ENCODE measurements at regions not wholly inside any gene's neighbourhood (a gene's known extent, or its start where the extent isn't known, plus 50 kb on each side); places are given as distances from the start of the nearest gene placed in this dataset.

DNA sequence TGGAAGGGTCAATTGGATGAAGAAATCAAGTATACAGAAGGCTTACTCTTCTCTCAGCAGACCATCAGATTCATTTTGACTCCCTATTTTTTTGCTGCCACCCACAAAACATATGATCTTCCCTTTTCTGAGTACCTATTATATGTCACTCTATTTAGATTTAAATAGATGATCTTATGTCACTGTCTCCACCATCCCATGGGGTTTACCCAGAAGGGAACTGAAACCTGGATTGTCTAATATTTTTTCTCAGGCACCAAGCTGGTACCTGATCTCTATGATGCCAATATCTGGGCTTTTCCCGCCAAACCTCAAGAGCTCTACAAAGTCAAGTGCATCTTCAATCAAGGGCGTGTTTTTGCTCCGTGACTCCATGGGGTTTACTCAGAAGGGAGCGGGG lies 118.7 kb downstream of the GAS1 start:
- no peak for DNase-seq (ENCODE audit: low spot score)
- ChIA-PET POLR2A (ENCODE audit: low non-redundant PET) (no interaction called here), CTCF (interaction anchor here (1.4 kb wide), 1 partner anchor 33 kb away, joined by 3 read pairs; no protein-coding TSS in a partner anchor)
- H3K27ac ChIP-seq, result no peak overlapping the region
- TF ChIP-seq CTCF (conservative IDR thresholded peaks at IDR 0.05; ENCODE audit: low read depth), result no peak

GRCh38 chr9:86827893-86828292 lies 119.4 kb downstream of the GAS1 start:
- POLR2A ChIA-PET (ENCODE audit: low non-redundant PET), result no interaction called here
- no peak overlapping the region for H3K27ac ChIP-seq
- CTCF ChIA-PET, result interaction anchor here (1.4 kb wide), 1 partner anchor 32 kb away, joined by 3 read pairs; no protein-coding TSS in a partner anchor
- DNase-seq (ENCODE audit: low spot score), result no peak
- no peak for TF ChIP-seq CTCF (conservative IDR thresholded peaks at IDR 0.05; ENCODE audit: low read depth)

DNA sequence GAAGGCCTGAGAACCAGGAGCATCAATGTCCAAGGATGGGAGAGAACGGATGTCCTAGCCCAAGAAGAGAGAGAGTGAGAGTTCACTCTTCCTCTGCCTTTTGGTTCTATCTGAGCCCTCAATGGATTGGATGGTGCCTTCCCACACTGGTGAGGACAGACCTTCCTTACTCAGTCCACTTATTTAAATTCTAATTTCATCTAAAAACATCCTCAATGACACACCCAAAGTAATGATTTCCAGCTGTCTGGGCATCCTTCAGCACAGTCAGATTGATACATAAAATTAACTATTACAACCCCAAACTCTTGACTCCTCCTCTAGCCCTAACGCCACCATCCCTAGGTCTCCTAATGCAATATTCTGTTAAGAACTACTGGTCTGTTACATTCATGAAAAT lies 122.0 kb downstream of the GAS1 start:
- ChIA-PET POLR2A (ENCODE audit: low non-redundant PET) (no interaction called here), CTCF (no interaction called here)
- H3K27ac ChIP-seq, result no peak overlapping the region
- DNase-seq (ENCODE audit: low spot score), result no peak
- TF ChIP-seq CTCF (conservative IDR thresholded peaks at IDR 0.05; ENCODE audit: low read depth), result no peak

DNA sequence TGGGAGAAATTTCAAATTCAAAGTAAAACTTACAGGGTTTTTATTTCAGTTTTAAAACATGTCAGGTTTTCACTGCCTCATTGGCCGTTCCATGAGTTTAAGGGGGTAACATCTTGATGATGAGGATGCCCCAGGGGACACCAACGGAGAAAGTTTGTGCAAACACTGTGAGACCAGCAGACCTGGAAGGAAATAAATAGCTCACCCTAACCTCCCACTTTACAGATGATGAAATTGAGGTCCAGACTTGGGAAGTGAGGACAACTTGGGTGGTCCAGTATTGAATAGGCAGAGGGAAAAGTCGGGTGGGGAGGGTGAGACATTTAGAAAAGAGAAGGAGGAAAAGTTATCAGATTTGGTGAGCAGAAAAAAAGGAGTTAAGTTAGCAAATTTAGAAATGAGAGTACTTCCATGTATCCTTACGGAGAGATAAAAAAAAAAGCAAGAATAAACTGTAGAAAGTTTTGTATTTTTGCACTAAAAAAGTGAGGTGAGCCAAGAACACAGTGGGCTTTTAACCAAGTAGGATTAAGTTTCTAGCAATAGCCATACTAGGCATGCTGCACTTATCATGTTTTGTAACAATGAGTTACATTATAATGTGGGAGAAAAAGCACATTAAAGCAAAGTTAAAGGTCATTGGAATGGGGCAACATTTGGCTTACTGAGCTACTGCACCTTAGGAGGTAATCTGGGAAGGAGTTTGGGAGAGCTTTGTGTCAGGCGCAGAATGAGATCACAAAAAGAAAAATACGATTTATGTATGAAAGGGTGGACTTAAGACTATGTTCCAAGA lies 125.1 kb downstream of the GAS1 start:
- no peak for TF ChIP-seq CTCF (conservative IDR thresholded peaks at IDR 0.05; ENCODE audit: low read depth)
- H3K27ac ChIP-seq, result no peak overlapping the region
- CTCF ChIA-PET, result no interaction called here
- DNase-seq (ENCODE audit: low spot score), result no peak
- POLR2A ChIA-PET (ENCODE audit: low non-redundant PET), result no interaction called here

GRCh38 chr9:86821006-86821845 lies 126.1 kb downstream of the GAS1 start:
- DNase-seq (ENCODE audit: low spot score), result no peak
- TF ChIP-seq CTCF (conservative IDR thresholded peaks at IDR 0.05; ENCODE audit: low read depth), result no peak
- ChIA-PET CTCF (no interaction called here), POLR2A (ENCODE audit: low non-redundant PET) (no interaction called here)
- H3K27ac ChIP-seq, result no peak overlapping the region

- no peak for TF ChIP-seq CTCF (conservative IDR thresholded peaks at IDR 0.05; ENCODE audit: low read depth)
- H3K27ac ChIP-seq, result no peak overlapping the region
- ChIA-PET CTCF (no interaction called here), POLR2A (ENCODE audit: low non-redundant PET) (no interaction called here)
- no peak for DNase-seq (ENCODE audit: low spot score)
Measured at GRCh38 chr9:86819552-86819951, 127.8 kb downstream of the GAS1 start.

Measured in RWPE1 (cell line).